ENCODE measurements at regions not wholly inside any gene's neighbourhood (a gene's known extent, or its start where the extent isn't known, plus 50 kb on each side); places are given as distances from the start of the nearest gene placed in this dataset.

DNA sequence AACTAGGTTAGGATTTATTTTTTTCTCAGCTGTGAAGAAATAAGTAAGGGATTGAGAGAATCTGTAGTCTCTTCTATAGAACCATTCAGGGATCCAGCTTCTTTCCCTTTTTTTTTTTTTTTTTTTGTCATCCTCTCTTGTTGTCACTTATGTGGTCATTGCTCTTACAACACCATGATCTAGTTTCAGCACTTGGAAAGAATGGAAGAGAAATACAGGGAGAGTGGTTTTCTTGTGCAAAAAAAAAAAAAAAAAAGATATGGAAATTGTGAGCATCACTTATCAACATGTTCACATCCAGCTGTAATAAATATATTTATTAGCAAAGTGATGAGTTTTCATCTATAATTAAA is 599.3 kb downstream of the SLC6A15 start:
- intact Hi-C loops (cut with DNase I), result no loop called here
- DNase-seq (no peak), ATAC-seq (no peak)
- Histone ChIP-seq H3K4me1 (no peaks in the 10 kb centered on the region), H3K36me3 (no peaks in the 10 kb centered on the region), H3K27me3 (no peaks in the 10 kb centered on the region), H3K9me3 (no peaks in the 10 kb centered on the region), H3K27ac (no peak overlapping the region), H3K4me3 (no peak overlapping the region)
- TF ChIP-seq, protein P1, sequence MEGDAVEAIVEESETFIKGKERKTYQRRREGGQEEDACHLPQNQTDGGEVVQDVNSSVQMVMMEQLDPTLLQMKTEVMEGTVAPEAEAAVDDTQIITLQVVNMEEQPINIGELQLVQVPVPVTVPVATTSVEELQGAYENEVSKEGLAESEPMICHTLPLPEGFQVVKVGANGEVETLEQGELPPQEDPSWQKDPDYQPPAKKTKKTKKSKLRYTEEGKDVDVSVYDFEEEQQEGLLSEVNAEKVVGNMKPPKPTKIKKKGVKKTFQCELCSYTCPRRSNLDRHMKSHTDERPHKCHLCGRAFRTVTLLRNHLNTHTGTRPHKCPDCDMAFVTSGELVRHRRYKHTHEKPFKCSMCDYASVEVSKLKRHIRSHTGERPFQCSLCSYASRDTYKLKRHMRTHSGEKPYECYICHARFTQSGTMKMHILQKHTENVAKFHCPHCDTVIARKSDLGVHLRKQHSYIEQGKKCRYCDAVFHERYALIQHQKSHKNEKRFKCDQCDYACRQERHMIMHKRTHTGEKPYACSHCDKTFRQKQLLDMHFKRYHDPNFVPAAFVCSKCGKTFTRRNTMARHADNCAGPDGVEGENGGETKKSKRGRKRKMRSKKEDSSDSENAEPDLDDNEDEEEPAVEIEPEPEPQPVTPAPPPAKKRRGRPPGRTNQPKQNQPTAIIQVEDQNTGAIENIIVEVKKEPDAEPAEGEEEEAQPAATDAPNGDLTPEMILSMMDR (IDR thresholded peaks at IDR 0.05), result no peak

DNA sequence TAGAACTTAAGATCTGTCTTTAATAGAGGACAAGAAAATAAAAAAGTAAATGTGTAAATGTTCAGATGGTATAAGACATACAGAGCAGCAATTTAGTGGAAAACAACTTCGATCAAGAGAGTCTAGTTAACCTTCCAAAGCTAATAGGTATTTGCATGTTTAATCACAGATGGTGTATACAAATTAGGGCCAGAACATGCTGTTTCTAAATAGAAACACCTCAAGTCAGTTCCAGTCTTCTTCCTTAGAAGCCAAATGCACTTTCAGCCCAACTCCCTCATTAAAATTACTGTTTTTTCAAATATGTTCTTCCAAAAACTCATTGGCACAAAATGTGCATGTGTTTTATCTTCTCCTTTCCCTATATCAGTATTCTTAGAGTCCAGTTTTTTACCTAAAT is 604.4 kb downstream of the SLC6A15 start:
- Histone ChIP-seq H3K36me3 (no peaks in the 10 kb centered on the region), H3K4me3 (no peak overlapping the region), H3K9me3 (no peaks in the 10 kb centered on the region), H3K27ac (no peak overlapping the region), H3K4me1 (no peaks in the 10 kb centered on the region), H3K27me3 (no peaks in the 10 kb centered on the region)
- DNase-seq (no peak), ATAC-seq (no peak)
- intact Hi-C loops (cut with DNase I), result no loop called here
- TF ChIP-seq, protein P1 (IDR thresholded peaks at IDR 0.05), result no peak

DNA sequence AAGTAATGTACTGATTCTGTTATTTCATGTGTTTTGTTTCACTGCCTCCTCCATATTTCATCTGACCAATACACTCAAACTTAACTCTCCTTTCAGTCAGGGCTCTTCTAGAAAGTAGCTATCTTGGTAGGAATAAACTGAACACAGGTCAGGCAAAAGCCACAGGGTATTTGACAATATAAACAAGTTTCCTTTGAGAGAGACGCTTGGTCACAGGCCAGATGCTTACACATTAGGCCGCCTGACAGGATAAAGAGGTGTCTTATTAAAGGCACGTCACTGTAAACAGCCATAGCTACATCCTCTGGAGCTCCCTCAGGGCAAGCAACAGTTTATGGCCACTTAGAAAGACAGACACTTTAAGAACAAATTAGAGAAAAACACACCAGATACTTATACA is 607.5 kb downstream of the SLC6A15 start:
- no peaks in the 10 kb centered on the region for H3K9me3 ChIP-seq
- H3K4me3 ChIP-seq, result no peak overlapping the region
- no peaks in the 10 kb centered on the region for H3K36me3 ChIP-seq
- TF ChIP-seq, protein P1 (IDR thresholded peaks at IDR 0.05), result no peak
- no peak overlapping the region for H3K27ac ChIP-seq
- ATAC-seq (no peak), DNase-seq (peak in 1 of 4 donors; percentile 23)
- intact Hi-C loops (cut with DNase I), result no loop called here
- H3K27me3 ChIP-seq, result no peaks in the 10 kb centered on the region
- H3K4me1 ChIP-seq, result no peaks in the 10 kb centered on the region

- H3K36me3 ChIP-seq, result no peaks in the 10 kb centered on the region
- no peak overlapping the region for H3K27ac ChIP-seq
- no peaks in the 10 kb centered on the region for H3K4me1 ChIP-seq
- no peaks in the 10 kb centered on the region for H3K27me3 ChIP-seq
- ATAC-seq, result no peak
- intact Hi-C loops (cut with DNase I), result no loop called here
- TF ChIP-seq, protein P1 (IDR thresholded peaks at IDR 0.05), result no peak
- no peak overlapping the region for H3K4me3 ChIP-seq
- no peak for DNase-seq
- peaks cover 0 to 13% of the 10 kb centered on the region in 2 donors for H3K9me3 ChIP-seq
Measured at GRCh38 chr12:84294246-84294645, 618.4 kb downstream of the SLC6A15 start.

GRCh38 chr12:84290168-84290567 is 622.4 kb downstream of the SLC6A15 start:
- no peak for ATAC-seq
- no peaks in the 10 kb centered on the region for H3K27me3 ChIP-seq
- intact Hi-C loops (cut with DNase I), result no loop called here
- TF ChIP-seq, protein P1 (IDR thresholded peaks at IDR 0.05), result no peak
- DNase-seq, result no peak
- no peaks in the 10 kb centered on the region for H3K4me1 ChIP-seq
- no peaks in the 10 kb centered on the region for H3K36me3 ChIP-seq
- no peaks in the 10 kb centered on the region for H3K9me3 ChIP-seq
- H3K4me3 ChIP-seq, result no peak overlapping the region
- H3K27ac ChIP-seq, result no peak overlapping the region
